Brain microvascular endothelial cell (primary cell): ENCODE measurements at regions not wholly inside any gene's neighbourhood (a gene's known extent, or its start where the extent isn't known, plus 50 kb on each side); places are given as distances from the start of the nearest gene placed in this dataset.

Source experiments
- DNase-seq: peaks from one replicate; pipeline ENCODE4 v3.0.0-alpha.2; 2020
- H3K27ac ChIP-seq: fragments of 250-450 bp; sonication (Bioruptor Pico); 2 replicates; pipeline ENCODE4 v1.5.1; 2020; ENCODE audit warnings: mild to moderate bottlenecking, moderate library complexity
- H3K27me3 ChIP-seq: fragments of 250-450 bp; sonication (Bioruptor Pico); replicated peaks from 2 replicates; pipeline ENCODE4 v1.5.1; 2020; ENCODE audit warnings: mild to moderate bottlenecking
- H3K36me3 ChIP-seq: fragments of 250-450 bp; sonication (Bioruptor Pico); replicated peaks from 2 replicates; pipeline ENCODE4 v1.5.1; 2020; ENCODE audit warnings: mild to moderate bottlenecking
- H3K4me3 ChIP-seq: 2 replicates; pipeline ENCODE4 v1.5.1; 2011; ENCODE audit warnings: low read depth, mild to moderate bottlenecking, control low read depth, low read length, moderate library complexity
- in situ Hi-C: cut with HindIII; loops from 2 replicates; pipeline ENCODE4 v1.10.0; 2017; ENCODE audit warnings: low sequenced_read_pairs, low pct_ligation_motif_present
- TF ChIP-seq, protein P1 (sequence below): IDR thresholded peaks from 2 replicates; pipeline ENCODE4 v1.5.1; 2011; ENCODE audit warnings: low read depth, mild to moderate bottlenecking, moderate library complexity, low read length, control low read depth, inconsistent platforms; ENCODE audit errors: missing control alignments

DNA sequence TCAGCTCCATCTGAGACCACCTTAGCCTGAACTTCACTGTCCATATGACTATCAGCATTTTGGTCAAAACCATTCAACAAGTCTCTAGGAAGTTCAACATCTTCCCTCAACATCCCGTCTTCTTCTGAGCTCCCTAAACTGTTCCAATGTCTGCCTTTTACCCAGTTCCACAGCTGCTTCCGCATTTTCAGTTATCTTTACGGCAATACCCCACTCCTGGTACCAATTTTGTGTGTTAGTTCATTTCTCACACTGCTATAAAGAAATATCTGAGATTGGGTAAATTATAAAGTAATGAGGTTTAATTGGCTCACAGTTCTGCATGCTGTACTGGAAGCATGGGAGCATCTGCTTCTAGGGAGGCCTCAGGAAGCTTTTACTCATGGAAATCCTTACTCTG is 771.2 kb downstream of the SLITRK6 start:
- no peak overlapping the region for H3K4me3 ChIP-seq
- no peak for DNase-seq
- in situ Hi-C loops = no loop called here
- no peaks in the 10 kb centered on the region for H3K27me3 ChIP-seq
- TF ChIP-seq, protein P1, sequence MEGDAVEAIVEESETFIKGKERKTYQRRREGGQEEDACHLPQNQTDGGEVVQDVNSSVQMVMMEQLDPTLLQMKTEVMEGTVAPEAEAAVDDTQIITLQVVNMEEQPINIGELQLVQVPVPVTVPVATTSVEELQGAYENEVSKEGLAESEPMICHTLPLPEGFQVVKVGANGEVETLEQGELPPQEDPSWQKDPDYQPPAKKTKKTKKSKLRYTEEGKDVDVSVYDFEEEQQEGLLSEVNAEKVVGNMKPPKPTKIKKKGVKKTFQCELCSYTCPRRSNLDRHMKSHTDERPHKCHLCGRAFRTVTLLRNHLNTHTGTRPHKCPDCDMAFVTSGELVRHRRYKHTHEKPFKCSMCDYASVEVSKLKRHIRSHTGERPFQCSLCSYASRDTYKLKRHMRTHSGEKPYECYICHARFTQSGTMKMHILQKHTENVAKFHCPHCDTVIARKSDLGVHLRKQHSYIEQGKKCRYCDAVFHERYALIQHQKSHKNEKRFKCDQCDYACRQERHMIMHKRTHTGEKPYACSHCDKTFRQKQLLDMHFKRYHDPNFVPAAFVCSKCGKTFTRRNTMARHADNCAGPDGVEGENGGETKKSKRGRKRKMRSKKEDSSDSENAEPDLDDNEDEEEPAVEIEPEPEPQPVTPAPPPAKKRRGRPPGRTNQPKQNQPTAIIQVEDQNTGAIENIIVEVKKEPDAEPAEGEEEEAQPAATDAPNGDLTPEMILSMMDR = no peak
- H3K27ac ChIP-seq = no peak overlapping the region
- no peaks in the 10 kb centered on the region for H3K36me3 ChIP-seq

DNA sequence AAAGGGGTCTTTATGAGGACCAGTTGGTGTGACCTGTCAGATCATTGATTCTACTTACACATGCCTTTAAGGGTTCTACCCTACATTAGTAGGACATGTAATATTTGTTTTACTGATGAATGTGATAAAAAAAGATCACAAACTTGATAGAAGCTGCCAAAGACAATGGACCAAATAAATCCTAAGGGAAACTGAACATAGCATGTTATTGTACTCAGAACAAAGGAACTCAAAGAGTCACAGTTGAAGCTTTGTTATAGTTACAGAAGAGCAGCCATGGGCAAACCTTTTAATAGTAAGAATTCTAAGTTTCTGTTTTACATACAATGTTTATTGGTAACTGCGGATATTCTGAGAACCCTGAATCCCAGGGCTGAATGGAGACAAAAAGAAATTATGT is 780.1 kb downstream of the SLITRK6 start:
- H3K36me3 ChIP-seq = no peaks in the 10 kb centered on the region
- in situ Hi-C loops = no loop called here
- H3K4me3 ChIP-seq = no peak overlapping the region
- no peak for DNase-seq
- TF ChIP-seq, protein P1 = no peak
- no peak overlapping the region for H3K27ac ChIP-seq
- H3K27me3 ChIP-seq = no peaks in the 10 kb centered on the region

DNA sequence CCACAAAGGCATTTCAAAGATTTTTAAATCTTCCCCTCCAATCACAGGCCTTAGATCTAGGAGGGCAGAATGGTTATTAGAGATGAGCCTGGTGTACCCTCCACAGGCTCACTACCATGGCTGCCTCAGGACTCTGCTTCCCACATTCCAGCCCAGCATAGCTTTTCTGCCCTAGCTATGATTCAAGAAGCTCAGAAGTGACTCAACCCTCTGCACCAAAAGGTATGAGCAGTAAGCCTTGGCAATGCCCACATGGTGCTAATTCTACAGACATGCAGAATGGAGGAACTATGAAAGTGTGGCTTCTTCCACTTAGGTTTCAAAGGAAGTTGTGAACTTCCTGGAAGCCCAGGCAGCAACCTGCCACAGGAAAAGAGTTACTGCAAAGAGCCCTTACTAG is 786.2 kb downstream of the SLITRK6 start:
- no peak for DNase-seq
- TF ChIP-seq, protein P1 = no peak
- Histone ChIP-seq H3K27ac (no peak overlapping the region), H3K36me3 (no peaks in the 10 kb centered on the region), H3K4me3 (no peak overlapping the region), H3K27me3 (no peaks in the 10 kb centered on the region)
- in situ Hi-C loops = no loop called here

DNA sequence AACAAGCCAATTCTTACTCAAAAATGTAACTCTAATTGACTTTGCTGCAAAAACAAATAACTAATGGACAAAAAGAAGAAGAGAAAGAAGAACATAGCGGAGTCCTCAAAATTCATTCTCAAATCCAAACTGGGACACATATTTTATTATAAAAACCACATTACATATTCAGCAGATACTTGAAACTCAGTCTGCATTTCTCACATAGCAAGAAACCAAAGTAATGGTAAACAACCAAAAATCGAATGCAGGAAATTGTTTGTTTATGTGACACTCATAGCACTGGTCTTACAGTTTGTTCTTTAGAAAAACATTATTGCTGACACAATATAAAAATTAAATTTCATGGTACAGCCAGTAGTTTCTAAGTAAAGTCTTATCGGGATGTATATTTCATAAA is 789.8 kb downstream of the SLITRK6 start:
- in situ Hi-C loops = no loop called here
- TF ChIP-seq, protein P1 = no peak

DNA sequence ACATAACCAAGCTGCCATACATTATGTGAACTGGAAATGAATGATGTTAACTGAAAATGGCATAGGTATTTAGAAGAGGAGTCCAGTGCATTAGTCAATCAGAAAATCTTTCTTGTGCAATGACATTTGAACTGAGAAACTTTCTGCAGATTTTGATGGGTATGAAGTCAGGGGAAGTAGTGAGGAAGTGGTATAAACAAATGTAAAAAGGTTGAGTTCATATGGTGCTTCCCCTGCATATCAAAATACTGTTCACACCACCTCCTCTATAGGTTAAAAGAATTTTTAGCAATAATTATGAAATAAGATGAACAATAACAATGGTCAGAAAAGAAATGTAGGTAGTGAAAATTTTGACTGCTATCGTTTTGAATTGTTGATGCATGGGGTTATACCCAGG is 800.0 kb downstream of the SLITRK6 start:
- no peak overlapping the region for H3K27ac ChIP-seq
- no peaks in the 10 kb centered on the region for H3K36me3 ChIP-seq
- DNase-seq = no peak
- H3K4me3 ChIP-seq = no peak overlapping the region
- no peaks in the 10 kb centered on the region for H3K27me3 ChIP-seq
- TF ChIP-seq, protein P1 = no peak
- in situ Hi-C loops = no loop called here

More for the DNA sequence above, 789.8 kb downstream of the SLITRK6 start:
- Histone ChIP-seq H3K36me3 (no peaks in the 10 kb centered on the region), H3K4me3 (no peak overlapping the region), H3K27ac (no peak overlapping the region), H3K27me3 (no peaks in the 10 kb centered on the region)
- DNase-seq = no peak

DNA sequence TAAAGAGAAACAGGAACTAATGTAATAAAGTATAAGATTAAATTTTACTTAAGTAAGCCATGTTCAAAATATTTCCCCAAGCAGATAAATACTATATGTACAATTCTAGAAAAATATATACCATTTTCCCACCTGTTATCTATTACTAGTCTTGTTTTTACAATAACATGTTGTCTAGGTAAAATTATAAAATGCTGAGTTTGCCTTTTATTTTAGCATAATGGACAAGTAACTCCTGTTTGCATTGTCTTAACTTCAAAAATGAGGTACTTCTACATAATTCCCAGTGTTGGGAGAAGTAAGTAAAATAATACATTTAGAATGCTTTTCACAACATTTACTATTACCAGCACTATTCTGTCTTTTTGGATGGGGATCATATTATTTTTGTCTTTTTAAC is 800.5 kb downstream of the SLITRK6 start:
- in situ Hi-C loops = no loop called here
- Histone ChIP-seq H3K27me3 (no peaks in the 10 kb centered on the region), H3K4me3 (no peak overlapping the region), H3K27ac (no peak overlapping the region), H3K36me3 (no peaks in the 10 kb centered on the region)
- TF ChIP-seq, protein P1 = no peak
- no peak for DNase-seq
